Activated CD4-positive, alpha-beta T cell treated with anti-CD3 and anti-CD28 coated beads for 48 hours (primary cell): ENCODE measurements at regions not wholly inside any gene's neighbourhood (a gene's known extent, or its start where the extent isn't known, plus 50 kb on each side); places are given as distances from the start of the nearest gene placed in this dataset.

Experiments used
- DNase-seq: peaks from one replicate; pipeline ENCODE4 v3.0.0-alpha.2; 2020

DNA sequence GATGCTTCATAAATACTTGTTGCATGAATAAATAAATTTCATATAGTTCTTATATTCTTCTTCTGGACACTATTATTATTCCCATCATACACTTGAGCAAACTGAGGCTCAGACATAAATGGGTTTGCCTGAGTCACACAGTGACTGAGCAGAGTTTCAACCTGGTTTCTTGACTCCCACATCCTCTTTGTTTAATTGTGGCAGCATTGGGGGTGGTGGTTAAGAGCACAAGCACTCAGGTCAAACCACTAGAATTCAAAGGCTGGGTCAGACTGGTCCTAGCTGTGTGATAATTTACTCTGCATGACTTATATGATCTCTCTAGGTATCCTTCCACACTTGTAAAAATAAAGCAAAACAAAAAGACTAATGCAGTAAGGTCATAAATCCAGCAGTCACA, 274.9 kb upstream of the SRRM4 start:
- no peak for DNase-seq

DNA sequence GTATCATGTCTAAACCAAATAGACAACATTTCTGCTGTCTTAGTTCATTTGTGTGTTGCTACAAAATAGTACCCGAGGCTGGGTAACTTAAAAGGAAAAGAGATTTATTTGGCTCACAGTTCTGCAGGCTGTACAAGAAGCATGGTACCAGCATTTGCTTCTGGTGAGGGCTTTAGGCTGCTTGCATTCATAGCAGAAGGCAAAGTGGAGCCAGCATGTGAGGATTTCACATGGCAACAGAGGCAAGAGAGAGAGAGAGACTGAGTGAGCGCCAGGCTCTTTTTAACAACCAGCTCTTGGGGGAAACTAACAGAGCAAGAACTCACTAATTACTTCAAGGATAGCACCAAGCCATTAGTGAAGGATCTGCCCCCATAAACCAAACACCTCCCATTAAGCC, 271.4 kb upstream of the SRRM4 start:
- no peak for DNase-seq

DNA sequence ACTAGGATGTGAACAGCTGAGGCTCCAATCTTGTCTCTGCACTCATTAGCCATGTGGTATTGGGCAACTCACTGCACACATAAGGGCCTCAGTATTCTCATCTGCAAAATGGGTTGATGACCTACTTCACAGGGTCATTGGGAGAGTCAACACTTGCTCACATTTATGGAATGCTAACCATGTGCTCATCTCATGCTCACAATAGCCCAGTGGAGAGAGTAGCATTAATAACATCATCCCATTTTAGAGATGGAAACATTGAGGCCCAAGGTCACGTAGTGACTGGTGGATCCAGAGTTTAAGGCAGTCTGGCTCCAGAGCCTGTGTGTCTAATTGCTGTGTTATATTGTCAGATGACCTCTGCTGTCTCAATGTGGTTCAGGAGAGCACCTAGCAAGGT, 270.2 kb upstream of the SRRM4 start:
- no peak for DNase-seq

DNA sequence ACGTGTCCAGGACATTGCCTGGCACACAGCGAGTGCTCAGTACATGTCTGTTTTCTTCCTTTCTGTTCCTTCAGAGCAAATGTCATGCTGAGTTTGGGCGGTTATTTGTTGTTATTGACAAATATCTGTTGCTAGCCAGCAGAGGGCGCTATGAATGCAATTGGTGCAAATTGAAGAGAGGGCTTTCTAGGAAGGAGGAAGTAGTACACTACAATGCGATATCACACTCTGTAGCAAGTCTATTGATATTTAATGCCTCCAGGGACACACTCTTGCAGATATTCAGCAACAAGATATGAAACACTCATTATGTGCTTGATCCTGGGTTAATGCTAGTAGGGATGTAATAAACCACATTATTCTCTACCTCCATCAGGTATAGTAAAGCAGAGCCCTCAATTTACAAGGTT, 267.3 kb upstream of the SRRM4 start:
- peak; percentile 25 for DNase-seq

DNA sequence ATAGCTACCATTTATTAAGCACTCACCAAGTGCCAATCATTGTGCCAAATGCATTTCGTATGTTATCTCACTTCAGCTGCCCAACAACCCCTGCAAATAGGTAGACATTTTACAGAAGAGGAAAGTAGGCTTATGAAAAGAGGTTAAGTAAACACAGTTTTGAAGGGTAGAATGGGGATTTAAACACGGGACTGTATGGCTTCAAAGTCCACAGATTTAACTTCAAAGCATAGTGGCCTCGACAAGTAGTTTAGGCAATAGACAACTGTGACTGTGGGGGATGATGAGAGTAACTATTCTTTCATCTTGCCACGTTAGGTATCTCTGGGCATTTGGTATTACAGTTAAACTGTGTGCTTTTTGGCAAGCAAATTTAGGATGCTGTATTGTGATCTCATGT, 266.8 kb upstream of the SRRM4 start:
- DNase-seq, result no peak

DNA sequence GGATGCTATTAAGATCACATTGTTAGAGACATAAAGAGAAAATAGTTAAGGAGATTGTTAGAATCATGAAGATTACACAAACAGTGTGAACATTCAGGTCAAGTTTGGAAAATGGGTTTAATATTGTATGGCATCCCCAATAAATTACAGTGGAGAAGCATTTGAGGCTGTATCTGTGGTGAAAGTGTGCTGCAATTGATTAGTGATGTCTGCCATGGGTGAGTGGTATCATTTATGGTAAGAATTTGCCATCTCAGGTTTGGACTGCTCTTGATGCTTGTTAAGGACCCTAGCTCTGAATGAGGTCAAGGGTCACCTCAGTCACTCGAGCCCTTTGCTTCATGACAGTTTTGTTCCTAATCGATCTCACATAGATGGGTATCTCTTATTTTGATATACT, 265.7 kb upstream of the SRRM4 start:
- no peak for DNase-seq

DNA sequence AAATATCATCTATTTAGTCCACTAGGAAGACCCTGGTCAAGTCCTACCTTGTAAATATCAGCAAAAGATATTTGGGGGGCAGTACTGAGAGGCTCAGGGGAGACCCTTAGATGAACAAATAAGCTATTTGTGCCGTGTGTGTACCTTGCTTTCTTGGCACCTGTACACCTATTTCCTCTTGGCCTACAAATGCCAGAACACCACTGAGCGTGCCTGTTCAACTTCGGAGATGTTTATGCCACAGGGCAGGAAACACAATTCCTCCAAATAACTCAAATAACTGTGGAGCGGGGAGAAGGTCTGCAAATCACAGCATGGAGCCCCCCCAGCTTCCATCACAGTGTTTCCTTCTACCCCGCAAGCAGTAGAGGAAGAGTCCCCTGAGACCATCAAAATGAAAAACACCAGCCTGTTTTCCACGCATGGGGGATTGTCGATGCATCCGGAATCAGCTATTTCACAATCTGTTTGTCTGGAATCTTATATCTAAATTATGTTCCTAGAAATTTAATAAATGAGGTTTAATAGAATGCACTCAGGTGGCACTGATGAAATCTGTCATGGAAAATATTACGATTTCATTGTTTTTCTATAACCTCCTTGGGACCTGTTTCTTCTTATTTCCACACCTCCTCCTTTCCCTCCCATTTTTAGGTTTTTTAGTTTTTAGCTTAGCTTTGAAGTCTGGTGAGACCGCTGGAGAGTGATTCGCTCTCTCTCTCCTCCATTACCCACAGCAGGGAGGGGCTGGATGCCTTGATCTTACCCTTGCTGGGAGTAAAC, 254.0 kb upstream of the SRRM4 start:
- no peak for DNase-seq

DNA sequence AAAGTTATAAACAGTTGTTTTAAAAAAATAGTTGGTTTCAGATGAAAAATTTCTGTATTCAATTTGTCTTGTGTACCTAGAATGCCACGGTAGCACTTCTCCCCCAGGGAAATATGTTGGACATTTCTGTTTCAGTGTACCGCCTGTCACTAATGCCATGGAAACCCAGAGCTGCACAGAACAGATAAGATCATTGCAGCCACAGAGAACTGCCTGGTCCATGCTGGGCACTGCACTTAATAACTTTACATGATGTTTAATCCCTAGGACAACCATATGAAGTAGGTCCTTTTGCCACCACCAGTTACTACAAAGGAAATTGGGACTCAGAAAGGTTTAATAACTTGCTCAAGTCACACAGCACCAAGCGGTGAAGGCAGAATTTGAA, 253.4 kb upstream of the SRRM4 start:
- DNase-seq, result no peak

DNA sequence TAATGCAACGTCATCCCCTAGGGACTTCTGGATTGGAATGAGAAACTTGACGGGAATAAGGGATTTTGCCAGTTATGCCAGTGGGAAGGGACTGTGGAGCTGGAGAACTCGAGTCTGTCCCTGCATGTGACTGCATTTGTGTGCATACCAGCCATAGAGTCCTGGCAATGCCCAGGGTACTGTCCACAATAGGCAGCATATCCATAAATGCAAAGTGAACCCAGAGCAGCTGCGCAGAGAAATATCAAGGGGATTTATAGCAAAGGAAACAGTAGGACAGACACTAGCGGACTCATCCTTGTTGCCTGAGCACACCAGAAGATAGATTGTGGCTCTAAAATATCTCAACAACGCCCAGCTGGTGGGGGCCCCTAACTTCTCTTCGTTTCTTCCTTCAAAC, 247.1 kb upstream of the SRRM4 start:
- no peak for DNase-seq

DNA sequence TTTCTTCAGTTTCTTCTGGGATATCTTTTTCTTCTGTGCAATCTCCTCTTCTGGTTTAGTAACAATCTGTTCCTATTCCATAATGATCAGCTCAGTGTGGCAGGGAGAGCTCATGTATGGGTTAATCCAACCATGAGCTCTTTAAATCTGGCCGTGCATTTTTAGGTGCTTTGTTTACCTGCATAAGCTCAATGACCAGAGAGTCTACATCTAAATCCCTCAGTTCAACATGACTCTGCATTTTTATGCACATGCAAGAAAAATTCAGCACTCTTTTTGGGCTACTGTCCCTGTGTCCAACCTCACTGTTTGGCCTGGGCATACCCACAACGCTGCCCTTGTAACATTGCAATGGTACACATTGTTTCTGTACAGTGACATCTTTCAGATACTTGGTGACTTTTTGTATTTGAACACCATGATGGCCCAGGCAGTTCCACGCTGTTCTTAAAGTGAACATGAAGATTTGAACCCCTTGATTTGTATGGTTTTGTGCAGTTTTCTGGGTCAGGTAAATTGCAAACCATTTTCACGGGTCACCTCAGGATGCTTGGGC, 243.3 kb upstream of the SRRM4 start:
- DNase-seq, result no peak

DNA sequence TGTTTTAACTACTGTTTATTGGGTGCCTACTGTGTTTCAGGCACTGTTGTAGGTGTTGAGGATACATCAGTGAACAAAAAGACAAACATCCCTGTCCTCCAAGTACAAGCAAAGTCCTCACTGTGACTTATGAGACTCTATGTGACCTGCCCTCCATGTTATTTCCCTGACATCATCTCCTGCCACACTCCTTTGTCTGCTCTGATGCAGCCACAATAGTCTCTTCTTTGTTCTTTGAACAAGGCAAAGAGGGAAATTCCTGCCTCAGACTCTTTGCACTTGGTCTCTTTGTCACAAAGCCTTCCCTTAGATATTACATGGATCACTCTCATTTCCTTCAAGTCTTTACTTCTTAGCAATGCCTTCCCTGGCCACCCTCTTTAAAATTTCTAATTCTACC, 240.1 kb upstream of the SRRM4 start:
- no peak for DNase-seq

DNA sequence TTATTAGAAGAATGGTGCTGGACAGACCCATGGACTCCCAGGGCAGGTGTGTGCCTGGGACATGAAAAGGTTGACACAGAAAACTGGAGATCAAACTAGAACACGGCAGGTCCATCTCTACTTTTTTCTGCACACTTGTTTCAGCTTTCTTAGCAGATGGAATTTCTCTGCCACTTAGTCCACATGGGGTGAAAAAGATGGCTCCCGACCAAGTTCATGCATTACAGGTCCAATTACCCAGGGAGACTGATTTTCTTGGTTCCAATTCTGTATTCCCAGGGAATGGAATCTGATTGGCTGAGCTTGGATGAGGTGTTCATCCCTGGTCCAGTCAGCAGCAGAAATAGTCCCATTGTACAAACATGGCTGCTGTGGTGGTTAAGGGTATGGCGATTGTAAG, 238.9 kb upstream of the SRRM4 start:
- no peak for DNase-seq

DNA sequence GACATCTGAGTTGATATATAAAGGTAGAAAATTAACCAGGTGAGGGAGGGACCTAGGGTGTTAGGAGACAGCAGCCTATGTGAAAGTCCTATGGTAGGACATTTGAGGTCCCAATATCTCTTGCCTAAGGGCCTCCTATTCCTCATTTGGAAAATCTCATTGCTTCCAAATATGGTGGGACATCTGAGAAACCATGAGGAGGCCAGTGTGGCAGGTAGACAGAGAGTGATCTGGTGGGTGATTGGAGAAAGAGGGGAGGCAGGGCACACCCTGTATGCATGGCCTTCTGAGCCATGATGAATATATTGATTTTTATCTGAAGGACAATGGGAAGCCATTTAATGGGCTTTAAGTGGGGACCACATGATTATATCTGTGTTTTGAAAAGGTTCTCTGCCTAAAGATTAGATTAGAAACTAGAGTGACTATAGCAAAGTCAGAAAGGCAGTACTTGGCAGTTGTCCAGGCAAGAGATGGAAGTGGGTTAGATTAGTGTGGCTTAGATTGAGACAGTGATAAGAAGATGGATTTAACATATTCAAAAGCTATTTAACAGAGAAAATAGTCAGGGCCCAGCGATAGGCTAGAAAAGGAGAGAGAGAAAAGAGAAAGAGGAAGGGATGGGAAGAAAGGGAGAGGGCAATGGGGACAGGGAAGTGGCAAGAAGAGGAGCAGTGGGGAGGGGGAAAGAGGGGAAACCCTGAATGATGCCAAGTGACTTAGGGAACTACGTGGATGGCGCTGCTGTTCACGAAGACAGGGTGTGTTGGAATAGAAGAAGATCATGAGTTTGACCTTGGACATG, 237.2 kb upstream of the SRRM4 start:
- no peak for DNase-seq

DNA sequence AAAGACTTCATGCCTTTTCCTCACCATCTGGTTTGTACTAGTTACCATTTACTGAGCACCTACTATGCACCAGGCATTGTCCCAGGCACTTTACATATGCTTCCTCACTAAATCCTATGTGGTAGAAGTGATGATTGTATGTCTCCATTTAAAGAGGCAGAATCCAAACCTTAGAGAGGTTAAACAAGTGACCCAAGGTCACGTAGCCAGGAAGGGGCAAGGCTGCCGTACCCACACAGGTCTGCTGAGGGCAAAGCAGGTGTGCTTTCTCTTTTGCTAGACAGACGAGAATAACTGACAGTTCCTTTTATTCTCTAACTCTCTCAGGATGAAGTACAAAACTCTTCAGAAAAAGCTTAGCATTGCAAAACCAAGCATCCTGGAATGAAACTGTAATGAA, 235.2 kb upstream of the SRRM4 start:
- DNase-seq, result no peak

DNA sequence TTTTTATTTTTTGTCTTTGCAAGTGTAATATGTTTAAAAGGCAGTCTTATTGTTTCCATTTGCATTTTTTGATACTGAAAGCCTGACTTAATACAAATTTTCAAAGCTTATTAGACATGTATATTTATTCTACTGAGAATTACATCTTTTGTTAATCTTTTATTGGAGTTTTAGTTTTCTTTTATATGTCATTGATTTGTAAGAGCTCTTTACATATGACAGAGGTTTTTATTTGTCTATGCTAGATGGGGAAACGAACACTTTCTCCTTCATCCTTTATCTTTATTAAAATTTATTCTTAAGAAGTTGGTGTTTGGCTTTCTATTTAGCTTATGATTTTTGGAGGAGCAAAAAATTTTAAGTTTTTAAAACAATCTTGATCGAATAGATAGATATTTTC, 234.4 kb upstream of the SRRM4 start:
- no peak for DNase-seq

DNA sequence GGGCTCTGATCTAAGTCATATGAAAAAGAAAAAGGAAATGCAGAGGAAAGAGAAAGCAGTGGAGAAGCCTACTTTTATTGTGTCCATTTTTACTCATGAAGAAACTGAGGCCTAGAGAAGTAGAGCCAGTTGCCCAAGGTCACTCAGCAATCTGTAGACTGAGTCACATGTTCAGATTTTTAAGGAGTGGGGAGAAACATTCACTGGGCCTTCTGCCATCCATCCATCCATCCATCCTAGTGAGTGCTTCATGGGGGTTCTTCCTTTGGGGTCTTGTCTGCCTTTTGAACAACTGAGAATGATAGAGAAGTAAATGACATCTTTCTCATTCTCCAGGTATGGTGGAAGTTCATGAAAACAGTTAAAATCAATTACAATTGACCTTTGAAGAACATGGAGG, 233.6 kb upstream of the SRRM4 start:
- no peak for DNase-seq

DNA sequence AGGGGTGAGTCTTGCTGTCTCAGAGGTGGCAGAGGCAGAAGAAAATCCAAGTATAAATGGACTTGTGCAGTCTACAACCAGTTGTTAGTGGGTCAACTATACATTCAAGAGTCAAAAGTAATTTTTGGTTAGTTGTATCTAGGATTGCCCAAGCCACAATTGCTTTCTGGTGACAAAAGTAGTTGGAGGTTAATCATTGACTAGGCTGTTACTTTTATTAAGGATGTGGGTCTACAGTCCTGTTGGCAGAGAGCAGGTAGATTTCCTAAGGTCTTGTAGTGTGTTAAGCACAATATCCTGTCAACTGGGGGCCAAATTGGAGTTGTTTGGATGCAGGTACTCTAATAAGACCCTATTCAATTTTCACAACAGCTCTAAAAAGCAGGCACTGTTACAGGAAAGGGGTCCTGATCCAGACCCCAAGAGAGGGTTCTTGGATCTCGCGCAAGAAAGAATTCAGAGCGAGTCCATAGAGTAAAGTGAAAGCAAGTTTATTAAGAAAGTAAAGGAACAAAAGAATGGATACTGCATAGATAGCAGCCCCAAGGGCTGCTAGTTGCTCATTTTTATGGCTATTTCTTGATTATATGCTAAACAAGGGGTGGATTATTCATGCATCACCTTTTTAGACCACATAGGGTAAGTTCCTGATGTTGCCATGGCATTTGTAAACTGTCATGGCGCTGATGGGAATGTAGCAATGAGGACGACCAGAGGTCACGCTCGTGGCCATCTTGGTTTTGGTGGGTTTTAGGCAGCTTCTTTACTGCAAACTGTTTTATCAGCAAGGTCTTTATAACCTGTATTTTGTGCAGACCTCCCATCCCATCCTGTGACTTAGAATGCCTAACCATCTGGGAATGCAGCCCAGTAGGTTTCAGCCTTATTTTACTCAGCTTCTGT, 232.6 kb upstream of the SRRM4 start:
- DNase-seq, result no peak

DNA sequence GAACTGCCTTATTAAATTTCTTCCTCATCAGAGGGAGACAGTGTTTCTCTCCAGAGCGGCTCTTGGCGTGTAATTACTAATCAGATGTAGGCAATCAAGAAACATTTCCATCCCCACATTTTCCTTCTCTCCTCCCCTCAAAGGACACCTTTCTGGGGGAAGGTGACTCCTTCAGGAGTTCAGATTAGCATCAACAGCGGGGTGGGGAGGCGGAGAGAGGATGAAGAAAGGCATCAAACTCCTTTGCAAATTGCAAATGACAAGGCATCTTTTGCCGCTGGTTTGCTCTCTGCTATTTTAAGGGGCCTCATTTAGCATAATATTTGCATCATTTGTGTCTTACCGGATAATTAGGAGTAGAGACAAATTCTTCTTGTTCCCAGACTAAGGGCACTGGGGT, 231.7 kb upstream of the SRRM4 start:
- DNase-seq, result no peak

DNA sequence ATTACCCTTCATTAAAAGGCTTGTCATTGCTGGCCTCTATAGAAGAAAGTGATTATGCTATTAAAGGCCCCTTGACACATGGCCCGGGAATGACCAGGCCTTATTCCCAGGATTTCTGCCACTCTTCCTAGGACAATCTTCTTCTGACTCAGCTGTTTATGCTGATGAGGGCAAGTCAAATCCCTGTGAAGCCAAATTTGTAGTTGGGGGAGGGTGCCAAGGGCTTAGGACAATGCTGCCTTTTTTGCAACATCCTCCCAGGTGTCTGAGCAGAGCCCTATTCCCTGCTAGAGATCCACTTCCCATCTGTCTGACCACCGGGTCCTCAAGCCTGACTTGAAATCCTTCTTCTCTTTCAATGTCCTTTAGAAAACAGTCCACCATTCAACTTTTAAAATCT, 230.7 kb upstream of the SRRM4 start:
- no peak for DNase-seq

DNA sequence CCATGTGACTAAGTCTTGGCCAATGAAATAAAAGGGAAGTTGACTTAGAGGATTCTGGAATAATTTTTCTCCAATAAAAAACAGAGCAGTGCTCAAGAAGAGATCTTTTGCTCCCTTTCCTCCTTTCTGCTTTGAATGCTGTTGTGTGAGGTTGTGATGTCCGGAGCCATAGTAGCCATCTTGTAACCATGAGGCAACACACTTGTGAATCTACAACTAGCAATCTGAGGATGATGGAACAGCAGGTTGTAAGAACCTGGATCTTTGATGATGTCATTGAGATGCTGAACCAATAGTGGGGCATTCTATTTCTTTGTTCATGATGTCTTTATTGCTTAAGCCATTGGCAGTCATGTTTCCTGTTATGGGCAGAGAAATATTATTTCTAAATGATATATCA, 230.0 kb upstream of the SRRM4 start:
- no peak for DNase-seq

DNA sequence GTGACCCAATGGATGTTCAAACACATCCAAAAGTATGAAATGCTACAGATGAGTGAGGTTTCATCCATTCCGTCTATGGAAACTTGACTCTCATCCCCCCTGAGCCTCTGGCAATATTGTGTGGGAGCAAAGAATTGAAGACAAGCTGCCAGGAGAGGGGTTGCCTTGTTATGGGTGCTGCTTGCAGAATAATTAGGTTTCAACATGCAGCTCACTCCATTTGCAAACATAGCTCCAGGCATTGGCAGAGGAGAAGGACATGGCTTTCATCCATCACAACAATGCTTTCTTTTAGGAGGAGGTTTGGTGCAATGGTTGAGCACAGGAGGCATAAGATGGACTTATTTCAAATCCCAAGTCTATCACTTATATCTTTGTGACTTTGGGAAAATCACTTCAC, 220.7 kb upstream of the SRRM4 start:
- no peak for DNase-seq

DNA sequence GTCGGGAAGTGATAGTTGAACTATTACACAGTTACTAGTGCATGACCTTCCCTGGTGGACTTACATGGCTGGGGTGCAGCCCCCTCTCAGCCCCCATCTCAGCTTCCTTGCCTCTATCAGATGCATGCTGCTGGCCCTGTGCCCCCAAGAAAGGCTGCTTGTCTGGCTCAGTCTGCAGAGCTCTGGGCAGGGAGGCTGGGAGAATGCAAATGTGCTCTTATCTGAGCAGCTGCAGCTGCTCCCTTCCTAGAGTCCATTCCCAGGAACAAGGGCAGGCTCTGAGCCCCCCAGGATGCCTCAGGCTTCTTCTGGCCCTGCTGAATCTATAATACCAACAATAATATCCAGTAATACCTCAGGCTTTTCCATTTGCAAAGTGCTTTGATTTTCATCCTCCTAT, 218.1 kb upstream of the SRRM4 start:
- DNase-seq, result no peak
